Loucy (cell line): ENCODE measurements at regions not wholly inside any gene's neighbourhood (a gene's known extent, or its start where the extent isn't known, plus 50 kb on each side); places are given as distances from the start of the nearest gene placed in this dataset.

ENCODE experiments used
- EZH2phosphoT487 ChIP-seq: fragments of 200-600 bp; IDR thresholded peaks from 2 replicates; pipeline ENCODE4 v1.6.1; 2018; ENCODE audit warnings: antibody characterized with exemption, mild to moderate bottlenecking, moderate library complexity, borderline replicate concordance
- TF ChIP-seq, protein P1 (sequence below): fragments of 200-600 bp; sonication (generic); conservative IDR thresholded peaks from 2 replicates; pipeline ENCODE4 v1.5.1; 2014; ENCODE audit warnings: mild to moderate bottlenecking, antibody characterized with exemption, low read length

DNA sequence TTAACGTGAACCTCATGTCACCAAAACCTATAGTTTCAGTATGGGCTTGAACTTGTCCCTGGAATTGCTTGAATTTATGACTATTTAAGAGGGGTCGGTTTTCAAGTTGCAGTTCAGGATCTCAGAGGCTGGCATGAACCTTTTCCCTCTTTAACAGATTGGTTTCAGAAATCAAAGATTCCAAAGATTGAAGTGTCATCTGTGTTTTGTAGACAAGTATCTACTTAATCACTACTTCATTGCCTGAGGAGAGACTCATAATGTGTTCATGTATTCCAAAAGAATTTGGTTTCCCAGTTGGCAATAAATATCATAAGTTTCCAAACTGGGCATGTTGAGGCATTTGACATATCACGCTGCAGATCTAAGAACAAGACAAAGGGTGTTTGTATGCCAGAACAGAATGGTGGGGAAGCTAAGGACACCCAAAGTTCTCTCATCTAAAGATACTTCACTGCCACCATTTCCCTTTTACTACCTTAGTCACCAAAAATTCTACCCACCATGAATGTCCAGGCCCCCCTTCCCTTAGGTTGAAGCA, 199.5 kb downstream of the NUAK1 start:
- TF ChIP-seq, protein P1, sequence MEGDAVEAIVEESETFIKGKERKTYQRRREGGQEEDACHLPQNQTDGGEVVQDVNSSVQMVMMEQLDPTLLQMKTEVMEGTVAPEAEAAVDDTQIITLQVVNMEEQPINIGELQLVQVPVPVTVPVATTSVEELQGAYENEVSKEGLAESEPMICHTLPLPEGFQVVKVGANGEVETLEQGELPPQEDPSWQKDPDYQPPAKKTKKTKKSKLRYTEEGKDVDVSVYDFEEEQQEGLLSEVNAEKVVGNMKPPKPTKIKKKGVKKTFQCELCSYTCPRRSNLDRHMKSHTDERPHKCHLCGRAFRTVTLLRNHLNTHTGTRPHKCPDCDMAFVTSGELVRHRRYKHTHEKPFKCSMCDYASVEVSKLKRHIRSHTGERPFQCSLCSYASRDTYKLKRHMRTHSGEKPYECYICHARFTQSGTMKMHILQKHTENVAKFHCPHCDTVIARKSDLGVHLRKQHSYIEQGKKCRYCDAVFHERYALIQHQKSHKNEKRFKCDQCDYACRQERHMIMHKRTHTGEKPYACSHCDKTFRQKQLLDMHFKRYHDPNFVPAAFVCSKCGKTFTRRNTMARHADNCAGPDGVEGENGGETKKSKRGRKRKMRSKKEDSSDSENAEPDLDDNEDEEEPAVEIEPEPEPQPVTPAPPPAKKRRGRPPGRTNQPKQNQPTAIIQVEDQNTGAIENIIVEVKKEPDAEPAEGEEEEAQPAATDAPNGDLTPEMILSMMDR: no peak
- TF ChIP-seq EZH2phosphoT487: no peak
